OCI-LY1 (cell line): ENCODE measurements at regions not wholly inside any gene's neighbourhood (a gene's known extent, or its start where the extent isn't known, plus 50 kb on each side); places are given as distances from the start of the nearest gene placed in this dataset.

Source experiments
- CTCF ChIP-seq: fragments of 200-600 bp; sonication (generic), shearing (Covaris generic); IDR thresholded peaks from 2 replicates; pipeline ENCODE4 v1.5.1; 2017; ENCODE audit warnings: mild to moderate bottlenecking, antibody characterized with exemption, low read length, moderate library complexity, mixed read lengths
- EZH2 ChIP-seq: fragments of 200-600 bp; sonication (generic), shearing (Covaris generic); IDR thresholded peaks from 2 replicates; pipeline ENCODE4 v1.8.0; 2017; ENCODE audit warnings: borderline replicate concordance, mixed run types, mild to moderate bottlenecking, antibody characterized with exemption, low read length, moderate library complexity, mixed read lengths

- TF ChIP-seq EZH2 (no peak), CTCF (no peak)
Observed at GRCh38 chr3:15983693-15984092, 185.9 kb upstream of the ANKRD28 start.
